ENCODE measurements at regions not wholly inside any gene's neighbourhood (a gene's known extent, or its start where the extent isn't known, plus 50 kb on each side); places are given as distances from the start of the nearest gene placed in this dataset.
"Not testable (repeated sequence)": the region's sequence is repeated elsewhere in the genome, so short reads cannot be mapped to it uniquely, and the experiment has no call there.

DNA sequence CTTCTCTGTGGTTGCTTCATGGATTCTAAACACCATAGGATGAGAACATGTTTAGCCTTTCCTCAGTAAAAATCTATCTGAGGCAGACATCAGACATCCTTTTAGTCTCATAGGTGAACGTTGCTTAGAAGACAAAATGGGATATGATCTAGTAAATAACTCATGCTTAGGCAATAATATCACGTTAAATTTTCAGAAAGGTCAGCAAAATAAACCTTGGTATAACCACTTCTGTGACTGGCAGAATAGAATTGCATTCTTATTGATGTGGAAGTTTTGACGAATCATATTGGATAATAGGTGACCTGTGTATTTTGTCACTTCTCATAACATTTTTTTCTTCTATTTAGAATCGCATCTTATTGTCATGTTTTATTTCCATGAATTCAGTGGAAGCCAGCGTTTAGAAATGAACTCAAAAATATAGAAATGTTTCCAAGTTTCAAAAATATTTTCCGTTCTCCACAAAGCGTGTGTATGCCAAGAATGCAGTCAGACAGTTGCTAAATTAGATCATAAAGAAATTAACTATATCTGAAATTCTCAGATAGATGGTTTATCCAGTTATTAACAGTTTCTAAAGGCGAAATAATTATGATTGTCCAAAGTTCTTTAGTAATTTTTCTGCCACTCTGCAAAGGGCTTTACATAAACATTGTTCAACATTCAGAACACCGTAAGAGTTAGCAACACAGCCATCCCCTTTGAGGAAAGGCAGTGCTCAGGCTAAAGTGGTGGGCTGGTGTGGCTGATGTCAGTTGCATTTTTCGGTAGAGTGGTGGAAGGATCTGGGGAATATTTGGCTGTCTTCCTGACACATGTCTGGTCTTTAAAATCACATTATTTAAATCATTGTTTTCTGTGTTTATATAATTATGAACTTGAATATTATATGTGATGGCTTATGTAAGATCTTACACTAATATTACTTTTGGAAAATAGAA, 827.2 kb downstream of the MTRR start:
- no peak for DNase-seq (ENCODE audit: low read depth in 2 of 3, low spot score in 1 of 3)

DNA sequence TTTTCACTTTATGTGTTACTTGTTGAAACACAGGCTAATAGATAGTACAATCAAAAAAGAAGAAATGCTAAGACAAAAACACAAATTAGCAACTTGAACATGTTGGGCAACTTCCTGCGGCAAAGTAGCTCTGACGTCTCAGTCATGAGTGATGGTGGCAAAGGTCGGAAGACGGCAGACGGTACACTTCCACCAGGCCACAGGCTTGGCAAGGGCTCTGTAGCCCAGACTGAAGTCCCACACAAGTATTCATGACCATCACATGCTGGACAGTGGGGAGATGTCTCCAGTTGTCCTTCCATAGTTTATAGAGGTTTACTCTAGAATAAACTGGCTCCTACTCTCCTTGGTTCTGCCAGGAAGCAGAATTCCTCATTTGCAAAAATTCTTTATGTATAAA, 831.3 kb downstream of the MTRR start:
- DNase-seq (ENCODE audit: low read depth in 2 of 3, low spot score in 1 of 3) = no peak

DNA sequence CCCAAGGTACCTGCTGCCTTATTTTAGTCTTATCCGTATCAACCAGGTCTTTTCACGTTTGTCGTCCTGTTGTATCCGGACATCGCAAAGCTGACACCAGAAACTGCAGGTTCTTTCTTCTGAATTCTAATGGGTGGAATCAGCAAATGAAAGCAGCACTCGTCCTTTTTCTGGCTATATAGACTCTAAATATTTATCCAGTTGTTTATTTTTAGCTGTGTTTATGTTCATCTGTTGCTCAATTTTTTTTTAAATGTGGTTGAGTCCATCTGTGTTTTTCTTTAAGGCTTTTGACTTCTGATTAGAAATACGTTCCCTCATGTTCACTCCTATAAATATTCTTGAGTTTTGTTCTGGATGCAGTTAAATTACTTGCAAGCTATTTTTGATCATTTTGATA, 831.7 kb downstream of the MTRR start:
- no peak for DNase-seq (ENCODE audit: low read depth in 2 of 3, low spot score in 1 of 3)

DNA sequence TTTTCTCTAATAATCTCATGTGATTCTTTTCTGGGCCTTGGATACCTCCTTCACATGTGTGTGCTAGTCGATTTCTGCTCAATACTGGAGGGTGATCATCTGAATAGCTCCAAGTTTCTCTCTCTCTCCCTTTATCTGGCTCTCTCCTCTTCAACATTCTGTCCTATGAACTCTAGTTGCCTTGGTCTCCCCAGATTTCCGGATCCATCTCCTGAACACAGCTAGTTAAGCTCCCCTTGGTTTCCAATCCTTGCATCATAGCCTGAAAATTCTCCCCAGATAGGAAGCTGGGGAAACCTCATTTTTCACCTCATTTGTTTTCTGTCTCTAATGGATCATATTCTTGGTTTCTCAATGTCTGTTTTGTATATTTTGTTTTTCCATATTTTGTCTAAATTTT, 832.3 kb downstream of the MTRR start:
- DNase-seq (ENCODE audit: low read depth in 2 of 3, low spot score in 1 of 3) = no peak

DNA sequence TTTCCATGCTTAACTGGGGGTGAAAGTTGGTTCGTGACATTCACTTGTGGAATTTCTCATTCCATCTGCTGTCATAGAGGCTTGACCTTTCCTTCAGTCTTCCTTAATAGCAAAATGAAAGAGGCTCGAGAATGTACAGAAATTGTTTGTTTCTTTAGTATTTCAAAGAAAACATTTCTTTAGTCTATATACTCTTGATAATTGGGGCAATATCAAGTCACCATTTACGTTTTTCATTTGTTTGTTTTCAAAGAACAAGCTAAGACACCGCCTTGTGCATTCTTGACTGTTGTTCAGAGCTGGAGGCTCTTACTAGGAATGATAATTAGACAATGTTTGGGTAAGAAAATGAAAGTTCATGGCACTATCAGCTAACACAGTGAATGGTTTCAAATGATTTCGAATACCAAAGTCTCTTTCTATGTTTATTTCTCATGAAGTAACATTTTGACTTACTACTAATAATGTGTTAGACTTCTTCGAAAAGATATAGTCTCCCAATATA, 835.4 kb downstream of the SEMA5A start:
- no peak for DNase-seq (ENCODE audit: low read depth in 2 of 3, low spot score in 1 of 3)

DNA sequence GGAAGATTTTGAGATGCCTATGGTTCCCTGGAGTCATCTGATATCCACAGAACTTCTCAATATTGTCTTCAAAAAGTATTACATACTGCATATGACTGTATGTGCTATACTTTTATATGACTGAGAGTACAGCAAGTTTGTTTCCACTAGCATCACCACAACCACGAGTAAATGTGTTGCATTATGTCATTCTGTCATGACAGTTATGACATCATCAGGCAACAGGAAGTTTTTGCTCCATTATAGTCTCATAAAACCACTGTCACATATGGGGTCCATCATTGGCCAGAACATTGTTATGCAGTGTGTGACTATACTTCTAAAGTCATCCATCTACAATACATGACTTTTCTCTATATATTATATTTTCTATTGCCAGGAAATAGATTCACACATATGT, 831.7 kb downstream of the SEMA5A start:
- no peak for DNase-seq (ENCODE audit: low read depth in 2 of 3, low spot score in 1 of 3)

DNA sequence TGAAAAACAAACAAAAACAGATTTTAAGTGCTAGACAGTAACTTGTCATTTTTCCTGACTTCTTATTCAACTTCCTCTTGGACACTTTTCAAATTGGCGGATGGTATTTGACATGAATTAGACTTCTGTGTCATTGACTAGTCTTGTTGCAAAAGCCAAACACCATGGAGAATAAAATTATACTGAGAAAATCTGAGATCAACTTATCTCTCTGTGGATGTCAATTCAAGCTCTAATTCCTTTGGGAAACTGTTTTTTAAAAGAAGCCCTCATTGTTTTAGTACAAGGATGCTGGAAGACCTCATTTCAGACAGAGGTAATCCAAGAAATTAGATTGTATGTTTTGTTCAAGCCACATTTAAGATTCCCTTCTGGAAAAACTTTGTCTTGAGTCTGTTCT, 831.0 kb downstream of the SEMA5A start:
- no peak for DNase-seq (ENCODE audit: low read depth in 2 of 3, low spot score in 1 of 3)

DNA sequence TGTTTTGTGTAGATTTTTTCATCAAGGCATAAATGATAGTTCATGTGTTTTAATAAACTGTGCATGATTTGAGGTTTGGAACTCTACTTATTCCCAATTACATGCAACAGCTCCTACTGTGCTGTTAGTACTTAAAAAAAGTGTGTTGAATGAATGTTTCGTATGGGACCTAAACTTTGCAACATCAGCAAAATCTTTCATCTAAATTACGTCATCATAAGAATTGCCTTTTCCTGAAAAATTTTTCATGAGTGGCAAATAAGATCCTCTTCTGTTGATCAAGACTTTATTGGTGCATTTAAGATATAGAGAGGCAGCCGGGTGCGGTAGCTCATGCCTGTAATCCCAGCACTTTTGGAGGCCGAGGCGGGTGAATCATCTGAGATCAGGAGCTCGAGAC, 826.1 kb downstream of the SEMA5A start:
- no peak for DNase-seq (ENCODE audit: low read depth in 2 of 3, low spot score in 1 of 3)

DNA sequence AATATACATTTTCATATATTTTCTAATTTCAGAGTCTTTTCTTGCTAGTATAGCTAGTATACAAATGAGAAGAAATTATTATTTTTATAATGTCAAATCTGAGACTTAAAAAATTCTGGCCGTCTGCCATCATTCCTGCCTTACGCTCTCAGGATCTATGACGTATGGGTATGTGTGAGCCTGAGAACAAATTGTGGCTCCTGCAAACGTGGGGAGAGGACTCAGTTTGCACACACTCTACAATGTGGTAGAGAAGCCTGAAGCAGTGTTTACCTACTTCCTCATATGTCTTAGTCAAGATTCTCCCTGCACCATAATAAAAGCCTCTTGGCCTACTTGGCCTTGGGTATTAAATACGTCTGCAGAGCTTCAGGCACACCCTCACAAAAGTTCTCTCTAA, 825.4 kb downstream of the SEMA5A start:
- no peak for DNase-seq (ENCODE audit: low read depth in 2 of 3, low spot score in 1 of 3)

DNA sequence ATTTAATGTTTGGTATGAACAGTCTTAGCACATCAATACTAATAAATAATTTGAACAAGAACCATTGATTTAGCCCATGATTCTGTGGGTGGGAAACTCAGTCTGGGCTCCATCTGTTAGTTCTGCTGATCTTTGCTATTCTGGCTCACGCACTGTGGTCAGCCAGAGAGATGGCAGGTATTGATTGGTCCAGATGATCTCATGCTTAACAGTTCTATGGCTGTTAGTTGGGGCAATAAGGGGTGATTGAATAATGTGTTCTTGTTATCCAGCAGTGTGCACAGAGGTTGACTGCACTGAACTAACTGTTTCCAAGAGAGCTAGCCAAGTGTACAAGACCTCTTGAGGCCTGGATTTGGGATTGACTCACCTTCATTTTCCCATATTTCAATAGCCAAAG, 824.3 kb downstream of the SEMA5A start:
- no peak for DNase-seq (ENCODE audit: low read depth in 2 of 3, low spot score in 1 of 3)

DNA sequence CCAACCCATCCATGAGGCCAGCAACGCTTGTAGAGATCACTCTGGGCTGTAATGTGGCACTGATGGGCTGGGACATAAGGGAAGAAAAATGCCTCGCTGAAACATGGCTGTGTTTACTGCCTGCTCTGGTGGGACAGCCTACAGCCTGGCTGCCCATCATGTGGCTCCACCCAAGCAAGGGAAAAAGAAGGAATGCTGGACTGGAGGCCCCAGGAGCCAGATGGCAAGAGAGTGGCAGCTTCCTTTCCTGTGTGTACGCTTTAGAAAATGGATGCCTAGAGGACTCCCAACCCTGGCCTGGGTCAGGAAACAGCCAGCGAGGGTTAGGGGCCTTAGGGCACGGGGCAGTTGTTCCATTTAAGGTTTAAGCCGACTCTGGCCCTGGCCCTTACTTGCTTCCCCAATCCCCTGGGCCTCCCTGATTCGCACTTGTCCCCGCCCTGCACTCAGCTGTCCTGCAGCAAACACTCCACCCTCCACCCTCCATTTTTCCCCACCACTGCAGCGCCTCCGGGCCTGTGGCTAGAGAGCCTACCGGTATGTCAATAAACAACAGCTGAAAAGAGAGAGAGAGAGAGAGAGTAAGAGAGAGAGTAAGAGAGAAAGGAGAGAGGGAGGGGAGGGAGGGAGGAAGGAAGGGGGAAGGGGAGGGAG, 819.4 kb downstream of the SEMA5A start:
- DNase-seq (ENCODE audit: low read depth in 2 of 3, low spot score in 1 of 3) = no peak

DNA sequence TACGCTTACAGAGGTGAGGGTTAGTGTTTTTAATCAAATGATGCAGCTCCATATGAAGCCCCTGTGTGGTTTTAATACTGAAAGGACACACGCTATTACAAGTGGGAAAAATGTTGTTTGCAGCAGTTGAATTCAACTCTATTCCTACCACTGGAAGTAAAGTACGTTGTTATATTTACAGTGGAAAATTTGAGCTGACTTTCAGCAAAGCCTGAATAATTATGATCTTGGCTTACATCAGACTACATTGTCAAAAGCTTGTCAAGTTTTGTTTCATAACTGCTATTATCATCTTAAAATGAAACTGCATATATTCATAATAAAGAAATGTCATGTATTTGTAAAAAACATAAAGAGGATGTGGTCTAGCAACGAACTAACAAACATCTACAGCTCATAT, 818.5 kb downstream of the SEMA5A start:
- DNase-seq (ENCODE audit: low read depth in 2 of 3, low spot score in 1 of 3) = no peak

DNA sequence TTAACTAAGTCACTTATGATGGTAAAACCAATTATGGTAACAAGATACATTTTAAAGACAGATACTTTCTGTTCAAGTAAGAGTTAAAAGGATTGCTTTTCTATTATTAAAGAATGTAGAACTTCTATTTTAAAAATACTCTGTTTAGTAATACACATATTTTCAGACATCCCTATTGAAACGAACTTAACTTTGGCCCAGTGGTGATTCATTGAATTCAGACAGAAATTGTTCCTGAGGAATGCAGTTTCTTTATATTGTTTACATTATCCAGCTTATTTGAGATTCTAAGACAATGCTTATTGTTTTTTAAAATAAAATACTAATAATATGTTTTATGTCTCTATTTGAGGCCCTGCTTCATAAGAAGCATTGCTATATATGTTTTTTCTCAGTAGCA, 816.4 kb downstream of the SEMA5A start:
- DNase-seq (ENCODE audit: low read depth in 2 of 3, low spot score in 1 of 3) = no peak

DNA sequence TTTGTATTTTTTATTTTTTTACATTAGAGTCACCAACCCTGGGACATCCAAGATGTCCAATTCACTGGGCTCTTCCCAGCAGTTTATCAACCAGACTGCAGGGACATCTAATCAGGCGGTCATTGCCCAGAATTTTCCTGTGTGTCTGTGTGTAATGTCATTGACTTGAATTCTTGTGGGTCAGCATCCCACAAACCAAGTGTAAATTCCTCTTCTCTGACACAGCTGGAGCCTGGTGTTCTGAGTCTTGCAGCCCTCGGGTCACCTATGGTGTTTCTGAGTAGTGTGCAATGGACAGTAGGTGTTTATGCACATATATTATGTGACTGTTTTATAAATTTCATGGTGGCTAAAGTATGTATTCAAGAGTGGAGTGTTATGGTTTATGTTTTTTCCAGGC, 815.7 kb downstream of the SEMA5A start:
- no peak for DNase-seq (ENCODE audit: low read depth in 2 of 3, low spot score in 1 of 3)

DNA sequence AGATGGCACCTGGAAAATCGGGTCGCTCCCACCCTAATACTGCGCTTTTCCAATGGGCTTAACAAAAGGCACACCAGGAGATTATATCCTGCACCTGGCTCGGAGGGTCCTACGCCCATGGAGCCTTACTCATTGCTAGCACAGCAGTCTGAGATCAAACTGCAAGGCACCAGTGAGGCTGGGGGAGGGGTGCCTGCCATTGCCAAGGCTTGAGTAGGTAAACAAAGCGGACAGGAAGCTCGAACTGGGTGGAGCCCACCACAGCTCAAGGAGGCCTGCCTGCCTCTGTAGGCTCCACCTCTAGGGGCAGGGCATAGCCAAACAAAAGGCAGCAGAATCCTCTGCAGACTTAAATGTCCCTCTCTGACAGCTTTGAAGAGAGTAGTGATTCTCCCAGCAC, 814.8 kb downstream of the SEMA5A start:
- not testable (repeated sequence) for DNase-seq (ENCODE audit: low read depth in 2 of 3, low spot score in 1 of 3)

DNA sequence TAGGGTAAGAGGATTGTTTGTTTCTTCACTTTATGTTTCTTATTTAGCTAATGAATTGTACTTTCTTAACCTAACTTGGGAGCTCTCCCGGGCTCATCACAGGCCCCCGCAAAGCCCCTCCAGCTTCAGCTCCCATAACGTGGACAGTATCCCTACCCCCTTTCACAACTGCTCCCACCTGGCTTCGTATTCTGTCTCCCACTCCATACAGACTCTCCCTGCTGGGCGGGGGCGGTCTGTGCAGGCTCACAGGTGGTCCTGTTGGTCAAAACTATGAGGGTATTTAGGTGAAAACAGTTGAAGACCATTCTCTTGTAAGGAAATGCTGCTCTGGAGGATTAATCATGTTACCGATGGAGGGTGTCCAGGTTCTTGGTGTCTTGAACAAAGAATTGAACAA, 805.3 kb downstream of the SEMA5A start:
- DNase-seq (ENCODE audit: low read depth in 2 of 3, low spot score in 1 of 3) = no peak

DNA sequence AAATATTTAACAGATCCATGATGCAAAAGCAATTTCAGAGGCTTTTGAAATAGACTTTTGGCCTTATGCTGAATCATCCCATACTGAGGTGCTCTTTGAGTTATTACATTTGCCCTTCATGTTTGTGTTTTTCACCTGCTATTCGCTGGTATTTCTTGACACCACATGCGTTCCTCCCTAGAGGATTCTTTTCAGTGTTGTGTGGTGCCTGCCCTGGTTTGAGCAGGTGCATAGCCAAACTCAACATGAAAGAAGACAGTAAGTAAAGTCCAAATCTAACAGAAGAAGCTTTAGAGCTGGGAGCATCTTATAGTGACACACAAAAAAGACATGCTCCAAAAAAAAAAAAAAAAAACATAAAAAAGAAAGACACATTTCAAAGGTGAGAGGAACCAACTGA, 796.3 kb downstream of the SEMA5A start:
- DNase-seq (ENCODE audit: low read depth in 2 of 3, low spot score in 1 of 3) = no peak

DNA sequence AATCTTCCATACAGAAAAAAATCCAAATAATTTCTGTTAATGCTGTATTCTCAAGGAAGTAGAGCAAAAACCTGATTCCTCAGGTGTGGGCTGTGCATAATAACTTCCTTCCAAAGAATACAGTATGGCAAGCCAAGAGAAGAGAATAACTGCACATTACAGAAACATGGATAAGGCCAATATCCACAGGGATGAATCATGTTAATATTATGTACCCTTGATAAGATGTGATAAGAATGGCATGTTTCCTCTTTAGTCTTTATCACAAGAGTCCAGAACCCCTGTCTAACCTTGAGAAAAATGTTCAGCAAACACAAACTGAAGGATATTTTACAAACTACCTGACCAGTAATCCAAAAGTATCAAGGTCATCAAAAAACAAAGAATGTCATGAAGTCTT, 795.8 kb downstream of the SEMA5A start:
- no peak for DNase-seq (ENCODE audit: low read depth in 2 of 3, low spot score in 1 of 3)

DNA sequence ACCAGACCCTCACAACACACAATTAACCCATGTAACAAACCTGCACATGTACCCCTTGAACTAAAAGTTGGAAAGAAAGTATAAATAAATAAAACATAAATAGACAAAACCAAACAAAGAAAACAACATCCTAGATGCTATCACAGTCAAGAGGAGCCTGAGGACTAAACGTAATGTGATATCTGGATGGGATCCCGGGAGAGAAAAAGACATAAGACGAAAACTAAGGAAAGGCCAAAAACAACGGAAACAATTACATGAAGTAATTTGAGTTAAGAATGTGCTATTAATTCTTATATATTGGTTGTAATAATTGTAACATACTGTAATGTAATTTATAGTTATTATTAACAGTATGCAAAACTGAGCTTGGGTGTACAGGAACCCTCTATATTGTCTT, 793.9 kb downstream of the SEMA5A start:
- DNase-seq (ENCODE audit: low read depth in 2 of 3, low spot score in 1 of 3) = no peak

DNA sequence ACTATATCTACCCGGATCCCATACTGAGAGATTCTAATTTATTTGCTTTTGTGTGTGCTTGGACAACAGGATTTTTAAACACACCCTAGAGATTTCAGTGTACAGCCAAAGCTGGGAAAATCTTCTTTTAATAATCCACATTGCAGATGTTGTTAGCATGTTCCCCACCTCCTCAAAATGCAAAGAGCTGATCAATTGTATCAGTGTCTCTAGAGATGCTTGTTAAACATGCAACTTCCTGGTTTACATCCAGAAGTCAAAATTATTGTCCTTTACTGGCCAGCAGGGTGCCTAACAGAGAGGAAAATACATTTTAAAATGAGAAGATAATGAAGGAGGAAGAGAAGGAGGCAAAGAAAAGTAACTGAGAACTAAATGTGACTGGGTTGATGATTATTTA, 793.3 kb downstream of the SEMA5A start:
- no peak for DNase-seq (ENCODE audit: low read depth in 2 of 3, low spot score in 1 of 3)

DNA sequence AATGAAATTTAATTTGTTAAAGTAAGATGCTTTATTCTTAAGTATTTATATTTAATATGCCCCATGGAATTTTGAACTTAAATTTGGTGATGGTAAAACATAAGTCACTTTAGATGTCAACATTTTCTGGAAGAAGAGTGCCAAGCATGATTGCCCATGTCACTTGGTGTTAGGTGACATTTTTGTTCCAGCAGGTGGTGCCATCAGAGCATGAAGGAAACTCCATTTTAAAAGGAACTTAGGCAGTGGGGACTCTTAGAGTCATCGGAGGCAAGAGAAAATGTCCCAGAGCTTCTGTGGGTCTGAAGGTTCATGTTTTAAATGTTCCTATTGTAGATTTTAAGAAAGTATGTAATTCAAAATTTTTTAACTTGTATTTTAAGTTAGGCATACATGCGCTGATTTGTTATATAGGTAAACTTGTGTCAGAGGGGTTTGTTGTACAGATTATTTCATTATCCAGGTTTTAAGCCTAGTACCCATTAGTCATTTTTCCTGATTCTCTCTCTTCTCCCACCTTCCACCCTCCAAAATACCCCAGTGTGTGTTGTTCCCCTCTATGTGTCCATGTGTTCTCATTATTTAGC, 789.3 kb downstream of the SEMA5A start:
- DNase-seq (ENCODE audit: low read depth in 2 of 3, low spot score in 1 of 3) = no peak

DNA sequence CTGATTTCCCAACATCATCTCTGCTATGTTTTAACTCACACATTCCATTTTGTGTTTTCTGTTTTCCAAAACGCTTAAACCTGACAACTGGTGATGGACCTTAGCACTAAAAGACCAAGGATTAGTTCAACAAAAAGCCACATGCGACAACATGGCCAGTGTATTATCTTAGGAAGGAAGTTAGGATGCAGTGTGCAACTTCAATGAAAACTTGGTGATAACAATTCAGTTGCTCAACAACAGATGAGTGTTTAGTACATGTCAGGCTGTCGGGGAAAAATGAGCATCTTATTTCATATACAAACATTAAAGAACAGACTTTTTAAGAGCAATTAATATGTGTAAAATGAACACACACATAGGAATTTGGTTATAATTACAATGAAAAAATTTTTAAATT, 780.0 kb downstream of the SEMA5A start:
- DNase-seq (ENCODE audit: low read depth in 2 of 3, low spot score in 1 of 3) = no peak
